Fibroblast of skin of left quadriceps (primary cell): ENCODE measurements at regions not wholly inside any gene's neighbourhood (a gene's known extent, or its start where the extent isn't known, plus 50 kb on each side); places are given as distances from the start of the nearest gene placed in this dataset.

Experiments
- DNase-seq, 2 experiments: peaks; one replicate each; pipeline ENCODE4 v3.0.0-alpha.2; 2013; ENCODE audit warnings: low read depth in 2 of 2

DNA sequence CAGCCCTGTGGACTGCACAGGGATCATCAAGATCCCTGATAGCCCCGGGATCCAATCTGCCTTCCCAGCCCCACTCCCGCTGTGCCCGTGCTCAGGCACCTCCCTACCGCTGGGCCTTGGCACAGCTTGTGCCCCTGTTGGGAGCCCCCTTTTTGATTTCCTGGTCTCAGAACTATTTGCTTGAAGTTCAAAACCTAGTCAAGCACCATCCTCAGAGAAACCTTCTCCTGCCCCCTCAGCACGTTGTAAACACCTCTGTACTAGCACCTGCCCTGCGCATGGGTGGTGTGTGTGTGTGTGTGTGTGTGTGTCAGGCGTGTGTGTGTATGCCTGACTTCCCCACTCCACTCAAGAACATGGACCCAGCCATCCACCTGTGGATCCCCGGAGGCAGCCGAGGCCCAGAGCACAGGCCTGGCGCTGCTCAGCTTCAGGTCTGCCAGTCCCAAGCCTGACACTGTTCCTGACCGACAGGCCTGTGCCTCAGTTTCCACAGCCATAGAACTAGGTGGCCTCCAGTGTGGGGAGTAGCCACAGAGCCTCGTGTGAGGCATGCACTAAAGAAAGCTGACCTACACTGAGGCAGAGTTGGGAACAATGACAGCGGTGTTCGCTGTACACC, 65.5 kb downstream of the ADRA2C start:
- no peak for DNase-seq

DNA sequence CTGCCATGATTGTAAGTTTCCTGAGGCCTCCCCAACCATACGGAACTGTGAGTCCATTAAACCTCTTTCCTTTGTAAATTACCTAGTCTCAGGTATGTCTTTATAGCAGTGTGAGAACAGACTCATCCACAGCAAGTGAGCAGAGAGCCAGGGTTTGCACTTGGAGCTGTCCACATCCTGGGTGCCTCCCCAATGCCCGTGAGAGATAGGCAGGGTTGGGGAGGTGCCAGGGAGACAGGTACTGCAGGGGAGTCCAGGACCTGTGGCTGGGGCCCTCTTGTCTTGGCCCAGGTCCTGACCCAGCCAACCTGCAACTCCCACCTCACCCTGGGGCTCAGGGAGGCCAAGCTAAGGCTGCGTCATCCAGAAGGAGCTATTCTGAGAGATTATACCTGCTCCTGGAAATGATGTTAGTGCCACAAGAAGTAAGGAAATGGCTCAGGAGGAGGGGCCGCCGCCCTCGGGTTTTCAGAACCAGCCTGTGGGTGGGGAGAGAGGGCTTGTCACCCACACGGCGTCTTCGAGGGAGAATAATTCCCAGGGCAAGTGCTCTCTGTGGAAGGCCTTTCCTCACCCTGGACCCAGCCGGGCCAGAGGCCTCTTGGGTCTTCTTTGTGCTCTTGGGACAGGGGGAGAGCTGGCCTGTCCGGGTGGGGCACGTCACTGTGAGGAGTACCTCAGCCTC, 66.5 kb downstream of the ADRA2C start:
- DNase-seq, result no peak

DNA sequence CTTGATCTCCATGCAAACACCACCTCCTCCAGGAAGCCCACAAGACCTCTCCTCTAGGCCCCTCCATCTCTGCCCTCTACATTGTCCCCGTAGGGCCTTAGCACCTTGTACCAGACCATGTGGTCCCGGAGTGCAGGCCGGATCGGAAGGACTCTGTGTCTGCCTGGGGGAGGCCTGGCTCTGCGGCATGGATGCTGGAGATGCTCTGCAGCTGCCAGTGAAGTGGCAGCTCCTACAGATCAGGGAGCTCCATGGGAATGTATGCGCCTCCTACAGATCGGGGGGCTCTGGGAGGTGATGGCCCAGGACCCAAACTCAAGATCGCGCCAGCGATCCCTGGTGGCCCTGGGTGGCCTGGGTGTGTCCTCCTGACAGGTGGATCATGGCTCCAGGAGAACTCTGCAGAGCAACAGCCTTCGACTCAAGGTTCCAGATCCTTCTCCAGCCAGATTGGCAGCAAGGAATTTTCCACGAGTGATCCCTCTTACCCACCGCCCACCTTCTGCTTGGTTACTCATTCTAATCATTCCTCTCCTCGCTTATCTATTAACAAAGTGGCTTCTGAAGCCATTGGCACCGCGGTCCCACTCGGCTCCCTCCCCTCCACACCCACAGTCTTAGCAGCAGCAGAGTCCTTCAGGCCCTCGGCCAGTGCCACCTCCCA, 67.3 kb downstream of the ADRA2C start:
- DNase-seq, result no peak

DNA sequence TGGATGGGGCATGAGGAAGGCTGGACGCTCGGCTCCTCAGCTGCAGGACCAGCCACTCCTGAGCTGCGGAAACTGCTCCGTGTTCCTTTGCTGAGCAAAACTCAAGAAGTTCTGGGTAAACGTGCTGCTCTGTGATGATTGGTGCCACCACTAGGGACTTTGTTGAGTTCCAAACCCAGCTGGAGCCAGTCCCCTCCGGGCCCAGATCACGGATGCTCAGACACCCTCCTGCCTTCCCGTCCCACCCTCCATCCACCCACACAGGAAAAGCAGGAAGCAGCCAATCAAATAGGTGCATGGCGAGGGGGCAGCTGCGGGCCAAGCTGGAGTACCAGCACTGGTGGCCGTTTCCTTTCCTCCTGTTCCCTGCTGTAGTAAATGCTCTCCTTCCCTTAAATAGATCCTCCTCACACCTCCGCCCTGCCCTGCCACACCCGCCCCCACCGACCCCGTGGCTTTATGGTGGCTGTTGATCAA, 68.0 kb downstream of the ADRA2C start:
- DNase-seq, result no peak

DNA sequence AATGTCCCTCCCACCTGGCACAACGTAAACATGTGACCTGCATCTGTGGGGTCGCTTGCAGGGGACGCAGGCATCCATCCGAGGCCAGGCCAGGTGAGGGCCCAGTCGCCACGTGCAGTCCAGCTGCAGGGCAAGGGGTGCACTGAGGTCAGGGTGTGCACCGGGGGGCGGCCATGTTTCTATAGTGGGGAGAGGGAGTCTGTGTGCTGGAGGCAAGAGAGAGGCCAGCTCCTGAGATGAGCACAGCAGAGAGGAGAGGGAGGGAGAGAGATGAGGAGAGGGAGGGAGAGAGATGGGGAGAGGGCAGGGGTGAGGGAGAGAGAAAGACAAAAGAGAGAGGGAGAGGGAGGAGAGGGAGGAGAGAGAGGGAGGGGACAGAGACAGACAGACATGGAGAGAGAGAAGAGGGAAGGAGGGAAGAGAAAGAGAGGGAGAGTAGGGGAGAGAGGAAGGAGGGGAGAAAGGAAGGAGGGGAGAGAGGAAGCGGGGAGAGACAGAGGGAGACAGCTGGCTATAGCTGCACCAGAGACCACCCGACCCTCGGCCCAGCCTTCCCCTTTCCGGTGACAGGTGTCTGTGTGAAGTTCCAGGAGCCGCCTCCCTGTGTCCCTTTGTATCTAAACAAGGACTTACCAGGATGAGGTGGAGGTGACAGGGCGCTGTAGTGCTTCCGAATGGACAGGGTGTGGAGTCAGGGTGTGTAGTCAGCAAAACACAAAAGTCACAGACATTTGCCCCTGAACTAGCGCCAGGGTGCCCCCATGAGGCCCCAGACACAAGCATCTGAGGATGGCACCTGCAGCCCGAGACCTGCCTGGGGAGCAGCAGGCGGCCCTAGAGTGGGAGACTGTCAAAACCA, 68.7 kb downstream of the ADRA2C start:
- DNase-seq, result no peak

DNA sequence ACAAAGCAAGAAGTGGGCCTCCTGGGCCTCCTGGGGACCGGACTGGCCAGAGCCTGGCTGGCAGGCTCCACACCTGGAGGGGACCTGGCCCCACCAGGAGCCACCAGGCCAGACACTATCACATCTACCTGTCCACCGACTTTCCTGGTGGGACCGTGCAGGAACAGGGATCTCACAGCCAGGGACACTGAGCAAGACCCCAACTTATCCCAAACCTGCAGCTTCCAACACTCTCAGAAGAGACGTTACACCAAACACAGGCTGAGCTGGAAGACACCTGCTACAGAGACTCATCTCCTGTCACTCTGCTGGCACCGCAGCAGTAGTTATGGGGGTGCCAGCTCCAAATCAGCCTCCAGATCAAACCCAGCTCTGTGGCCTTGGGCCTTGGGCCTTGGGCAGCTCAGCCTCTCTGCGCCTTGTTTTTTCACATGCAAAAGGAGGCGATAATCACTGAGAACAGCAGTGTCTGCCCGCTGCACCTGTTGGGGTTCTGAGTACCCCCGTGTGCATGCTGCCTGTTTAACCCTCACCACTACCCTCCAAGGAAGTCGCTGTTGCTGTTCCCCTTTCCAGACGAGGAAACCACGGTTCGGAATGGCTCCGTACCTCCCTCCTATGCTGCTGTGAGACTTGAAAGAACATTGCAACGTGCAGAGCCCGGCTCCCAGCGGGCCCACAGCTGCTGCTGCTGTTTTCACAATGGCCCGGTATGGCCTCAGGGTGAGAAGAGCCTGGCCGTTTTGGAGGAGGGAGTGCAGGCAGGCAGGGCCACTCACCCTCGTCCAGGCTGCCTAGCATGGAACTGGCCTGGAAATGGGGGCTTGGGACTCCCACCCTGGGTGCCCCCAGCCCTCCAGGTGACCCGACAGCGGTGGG, 69.6 kb downstream of the ADRA2C start:
- no peak for DNase-seq

DNA sequence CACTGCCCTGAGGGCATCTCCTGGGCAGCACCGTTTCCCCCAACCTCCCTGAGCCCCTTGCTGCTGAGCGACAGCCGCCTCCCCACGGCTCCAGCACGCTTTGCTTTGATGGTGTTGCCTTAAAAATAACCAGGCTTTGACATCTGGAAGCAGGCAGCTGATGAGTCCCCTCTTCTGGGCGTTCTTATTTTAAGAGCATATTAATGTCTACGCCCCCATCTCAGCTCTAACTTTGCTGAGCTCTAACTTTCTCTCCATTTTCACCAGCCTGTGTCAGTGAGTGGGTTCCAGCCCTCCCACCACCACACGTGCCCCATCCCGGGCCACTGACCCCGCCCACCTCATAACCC, 70.2 kb downstream of the ADRA2C start:
- no peak for DNase-seq

DNA sequence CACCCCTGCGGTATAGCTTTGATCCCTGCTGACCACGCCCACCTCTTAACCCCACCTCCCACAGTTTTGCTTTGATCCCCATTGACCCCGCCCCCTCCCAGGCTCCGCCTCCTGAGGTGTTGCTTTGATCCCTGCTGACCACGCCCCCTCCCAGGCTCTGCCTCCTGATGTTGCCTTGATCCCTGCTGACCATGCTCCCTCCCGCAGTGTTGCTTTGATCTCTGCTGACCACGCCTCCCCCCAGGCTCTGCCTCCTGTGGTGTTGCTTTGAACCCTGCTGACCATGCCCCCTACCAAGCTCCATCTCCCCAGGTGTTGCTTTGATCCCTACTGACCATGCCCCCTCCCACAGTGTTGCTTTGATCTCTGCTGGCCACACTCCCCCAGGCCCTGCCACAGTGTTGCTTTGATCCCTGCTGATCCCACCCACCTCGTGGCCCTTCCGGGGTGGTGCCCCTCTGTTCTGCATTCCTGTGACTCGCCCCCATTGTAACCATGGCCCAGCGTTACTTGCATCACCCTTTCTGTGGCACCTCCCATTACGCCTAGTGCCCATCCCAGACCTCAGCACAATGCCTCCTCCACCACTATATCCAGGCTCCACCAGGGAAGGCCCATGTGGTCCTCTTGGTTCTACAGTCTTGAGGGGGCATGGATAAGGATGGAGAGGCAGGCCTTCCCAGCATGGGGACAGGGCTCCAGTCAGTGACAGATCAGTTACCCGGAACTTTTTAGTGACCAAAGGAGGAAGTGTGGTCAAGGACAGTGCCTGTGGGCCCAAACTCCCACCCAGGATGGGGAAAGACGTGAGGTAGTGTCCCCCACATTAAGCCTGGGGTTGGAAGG, 70.8 kb downstream of the ADRA2C start:
- no peak for DNase-seq

DNA sequence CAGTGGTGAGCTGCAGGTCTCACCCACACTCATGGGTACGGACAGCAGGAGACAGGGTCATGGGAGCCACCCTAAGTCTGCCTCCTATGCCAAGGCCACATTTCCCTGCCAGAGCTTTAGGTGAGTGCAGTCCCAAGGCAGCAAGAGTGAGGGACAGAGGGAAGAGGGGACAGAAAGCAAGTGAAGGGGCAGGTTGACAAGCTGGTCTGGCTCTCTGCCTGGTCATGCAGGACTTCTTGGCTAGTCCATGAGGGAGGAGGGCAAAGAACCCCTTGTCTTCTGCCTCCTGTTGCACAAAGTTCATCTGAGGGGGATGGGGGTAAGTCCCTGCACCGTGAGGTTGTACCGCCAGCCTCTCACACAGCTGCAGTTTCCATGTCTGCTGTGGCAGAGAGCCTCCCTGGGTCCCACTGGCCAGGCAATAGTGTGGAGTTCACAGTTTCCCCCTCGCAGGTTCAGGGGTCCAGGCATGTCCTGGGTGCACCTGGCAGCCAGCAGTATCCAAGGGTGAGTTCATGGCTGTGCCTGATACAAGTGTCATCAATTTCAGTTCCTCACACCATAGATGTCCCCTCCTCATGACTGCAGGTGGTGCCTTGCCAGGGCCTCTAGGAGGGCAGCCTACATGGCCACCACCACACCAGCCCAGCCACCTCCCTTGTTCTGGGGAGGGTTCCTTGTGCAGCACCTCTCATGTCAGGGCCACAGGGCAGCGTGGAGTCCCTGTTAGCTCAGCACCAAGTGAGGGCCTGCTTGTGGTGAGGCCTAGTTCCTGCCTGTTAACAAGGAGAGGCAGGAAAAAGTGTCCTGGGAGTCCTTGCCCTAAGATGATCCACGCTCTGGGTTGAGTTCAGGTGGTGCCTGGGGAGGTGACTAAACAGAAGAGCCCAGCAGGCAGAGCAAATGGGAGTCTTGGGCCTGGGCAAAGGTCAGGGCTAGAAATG, 72.5 kb downstream of the ADRA2C start:
- no peak for DNase-seq

DNA sequence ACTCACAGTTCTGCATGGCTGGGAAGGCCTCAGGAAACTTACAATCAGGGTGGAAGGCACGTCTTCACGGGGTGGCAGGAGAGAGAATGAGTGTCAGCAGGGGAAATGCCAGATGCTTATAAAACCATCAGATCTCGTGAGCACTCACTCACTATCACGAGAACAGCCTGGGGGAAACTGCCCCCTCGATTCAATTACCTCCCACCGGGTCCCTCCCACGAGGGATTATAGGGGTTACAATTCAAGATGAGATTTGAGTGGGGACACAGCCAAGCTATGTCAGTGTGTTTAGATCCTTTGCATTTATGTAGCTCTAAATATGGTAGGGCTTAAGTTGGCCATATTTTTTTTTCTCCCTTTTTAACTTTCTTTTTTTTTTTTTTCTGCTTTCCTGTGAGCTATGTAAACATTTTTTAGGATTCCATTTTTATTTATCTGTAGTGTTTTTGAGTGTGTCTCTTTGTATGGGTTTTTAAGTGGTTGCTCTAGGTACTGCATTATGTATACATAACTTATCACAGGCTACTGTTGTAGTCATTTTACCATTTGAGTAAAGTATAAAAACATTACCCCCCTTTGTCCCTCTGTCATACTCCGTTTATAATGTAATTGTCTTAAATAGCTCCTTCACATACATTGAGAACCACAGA, 79.0 kb downstream of the ADRA2C start:
- DNase-seq, result no peak

DNA sequence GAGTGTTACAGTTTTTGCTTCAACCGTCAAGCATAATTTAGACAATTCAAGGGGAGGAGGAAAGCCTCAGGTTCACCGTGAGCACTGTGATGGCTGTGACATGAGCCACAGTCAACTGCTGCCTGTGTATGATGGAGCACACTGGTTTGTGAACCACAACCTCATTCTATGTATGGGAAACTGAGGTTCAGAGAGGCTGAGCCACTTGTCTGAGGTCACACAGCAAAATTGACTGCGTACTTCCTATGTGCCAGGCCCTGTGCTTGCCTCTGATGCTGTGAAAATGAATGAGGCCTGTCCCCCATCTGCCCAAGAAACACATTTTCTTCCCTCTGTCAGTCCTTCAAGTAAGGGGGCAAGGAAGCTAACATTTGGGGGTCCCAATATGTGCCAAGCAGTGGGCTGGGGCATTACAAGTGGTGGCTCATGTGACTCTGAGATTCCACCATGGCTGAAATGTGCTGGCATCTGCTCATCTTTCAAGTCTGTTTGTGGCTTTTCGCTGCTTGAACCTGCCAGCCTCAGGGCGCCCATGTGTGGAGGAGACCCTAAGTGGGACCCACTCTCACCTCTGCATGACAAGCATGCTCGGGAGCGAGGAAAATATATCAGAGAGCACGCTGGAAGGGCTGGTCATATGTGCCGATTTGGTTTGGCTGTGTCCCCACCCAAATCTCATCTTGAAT, 79.7 kb downstream of the ADRA2C start:
- no peak for DNase-seq

DNA sequence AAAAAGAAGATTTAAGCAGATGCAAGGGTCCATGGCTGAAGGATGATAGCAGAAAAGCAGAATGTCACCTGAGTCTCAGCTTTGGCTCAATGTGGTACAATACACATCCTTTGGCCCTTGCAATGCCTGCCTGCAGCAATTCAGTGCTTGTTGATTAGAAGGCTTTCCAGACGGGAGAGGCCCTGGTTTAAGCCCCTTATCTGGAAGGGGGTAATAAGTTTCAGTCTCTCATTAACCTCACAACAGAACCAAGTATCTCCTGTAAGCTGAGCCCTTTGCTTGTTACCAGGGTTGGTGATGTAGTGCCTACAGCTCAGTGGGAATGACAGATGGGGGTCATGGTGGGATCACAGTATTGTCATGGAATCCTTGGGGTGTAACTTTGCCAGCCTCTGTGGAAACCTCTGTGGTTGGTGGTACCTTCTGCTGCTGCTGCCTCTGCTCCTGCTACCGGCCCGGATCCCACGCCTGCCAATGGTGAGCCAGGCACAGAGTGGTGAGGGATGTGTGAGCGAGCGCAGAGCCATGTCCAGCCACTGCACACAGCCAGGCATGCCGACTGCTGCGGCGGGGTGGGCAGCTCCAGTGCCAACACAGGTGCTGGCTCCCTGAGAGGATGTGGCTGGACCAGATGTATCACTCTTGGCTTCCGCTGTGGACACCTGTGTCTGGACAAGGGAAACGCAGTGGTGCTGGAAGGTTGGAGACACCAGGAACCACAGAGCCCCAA, 81.2 kb downstream of the ADRA2C start:
- no peak for DNase-seq

DNA sequence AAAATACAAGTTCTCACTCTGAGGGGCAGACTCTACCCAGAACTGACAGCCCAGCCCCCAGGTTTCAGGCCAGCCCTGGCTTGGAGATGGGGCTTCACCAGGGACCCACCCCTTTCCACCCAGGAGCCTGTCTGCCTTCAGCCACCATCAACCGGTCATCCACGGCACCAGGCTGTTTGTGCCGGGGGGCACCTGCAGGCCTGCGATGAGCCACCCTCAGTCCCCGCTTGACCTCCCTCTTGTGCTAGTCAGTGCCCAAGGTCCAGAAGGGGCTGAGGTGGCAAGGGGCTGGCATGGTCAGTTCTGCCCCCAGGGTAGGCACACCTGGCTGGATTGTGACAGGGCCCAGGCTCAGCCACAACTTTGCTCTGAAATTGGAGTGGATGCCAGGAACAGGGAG, 82.1 kb downstream of the ADRA2C start:
- DNase-seq, result no peak

DNA sequence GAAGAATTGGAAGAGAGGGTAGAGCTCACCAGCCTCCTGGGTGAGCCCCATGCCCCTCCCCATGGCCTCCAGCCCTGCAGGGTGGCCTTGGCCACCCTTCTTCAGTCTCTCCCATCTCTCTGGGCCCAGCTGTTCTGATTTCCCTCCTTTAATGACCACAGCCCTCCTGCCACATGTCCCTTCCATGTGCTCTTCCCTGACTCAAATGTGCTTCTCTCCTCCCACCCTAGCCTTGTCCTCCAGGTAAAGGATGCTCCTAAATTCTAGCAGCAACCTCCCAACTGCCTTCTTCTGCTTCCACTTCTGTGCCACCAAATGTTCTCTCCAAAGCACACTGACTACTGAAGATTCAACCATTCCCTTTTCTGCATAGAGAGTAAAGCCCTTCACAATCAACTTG, 83.0 kb downstream of the ADRA2C start:
- DNase-seq, result no peak

DNA sequence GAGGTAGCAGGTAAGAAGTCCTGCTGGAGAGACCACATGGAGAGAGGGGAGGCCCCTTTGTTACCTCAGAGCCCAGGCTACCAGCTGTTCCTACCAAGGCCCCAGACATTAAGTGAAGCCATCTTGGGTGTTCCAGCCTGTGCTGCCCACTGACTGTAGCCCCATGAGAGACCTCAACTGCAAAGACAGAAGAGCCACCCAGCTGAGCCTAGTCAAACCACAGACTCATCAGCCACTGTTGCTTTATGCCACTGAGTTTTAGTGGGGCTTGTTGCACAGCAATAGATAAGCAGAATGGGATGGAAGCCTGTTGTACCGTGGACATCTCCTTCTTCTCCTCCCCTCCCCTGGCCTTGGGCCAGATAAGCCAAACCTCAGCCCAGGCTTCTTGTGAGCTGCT, 83.9 kb downstream of the ADRA2C start:
- no peak for DNase-seq

DNA sequence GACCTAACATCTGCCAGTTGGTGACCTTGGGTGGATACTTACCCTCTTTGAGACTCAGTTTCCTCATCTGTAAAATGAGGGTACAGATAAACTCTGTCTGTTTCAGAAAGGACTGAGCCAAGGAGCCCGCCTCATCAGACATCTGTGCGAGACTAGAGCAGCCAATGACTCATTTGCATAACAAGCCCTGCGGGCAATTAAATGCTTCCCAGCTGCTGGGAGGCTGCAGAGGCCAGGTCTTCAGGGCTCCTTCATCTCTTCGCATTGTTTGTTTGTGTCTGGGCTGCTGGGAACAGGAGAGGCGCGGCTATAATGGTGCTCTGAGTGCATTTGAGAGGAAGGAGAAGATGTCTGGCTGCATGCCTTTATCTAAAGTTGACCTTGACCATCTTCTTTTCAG, 85.0 kb downstream of the ADRA2C start:
- peak; percentile 1 to 3 for DNase-seq

DNA sequence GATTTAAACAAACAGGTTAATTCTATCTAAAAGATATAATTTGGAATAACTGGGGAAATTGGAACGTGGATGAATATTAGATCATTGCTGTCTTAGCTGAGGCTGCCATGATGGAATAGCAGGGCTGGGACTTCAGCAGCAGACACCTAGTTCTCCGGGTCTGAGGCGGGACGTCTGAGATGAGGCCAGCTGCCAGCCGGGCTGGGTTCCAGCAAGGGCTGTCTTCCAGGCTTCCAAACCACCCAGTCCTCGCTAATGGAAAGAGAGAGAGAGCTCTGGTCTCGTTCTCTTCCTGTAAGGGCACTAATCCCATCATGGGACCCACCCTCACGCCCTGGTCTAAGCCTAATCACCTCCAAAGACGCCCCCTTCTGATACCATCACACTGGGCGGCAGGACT, 85.7 kb downstream of the ADRA2C start:
- DNase-seq, result no peak
